Astrocyte (in vitro differentiated cells and primary cell): ENCODE measurements at regions not wholly inside any gene's neighbourhood (a gene's known extent, or its start where the extent isn't known, plus 50 kb on each side); places are given as distances from the start of the nearest gene placed in this dataset.

Experiments used
- EZH2 ChIP-seq: IDR thresholded peaks from 2 replicates; pipeline ENCODE4 v1.6.1; 2012; ENCODE audit warnings: mild to moderate bottlenecking, low read length, inconsistent platforms; ENCODE audit not compliant: insufficient read depth
- TF ChIP-seq, protein P1 (sequence below): IDR thresholded peaks from 2 replicates; pipeline ENCODE4 v1.5.1; 2011; ENCODE audit warnings: low read depth, mild to moderate bottlenecking, inconsistent platforms, low read length, moderate library complexity; ENCODE audit not compliant: insufficient read depth

DNA sequence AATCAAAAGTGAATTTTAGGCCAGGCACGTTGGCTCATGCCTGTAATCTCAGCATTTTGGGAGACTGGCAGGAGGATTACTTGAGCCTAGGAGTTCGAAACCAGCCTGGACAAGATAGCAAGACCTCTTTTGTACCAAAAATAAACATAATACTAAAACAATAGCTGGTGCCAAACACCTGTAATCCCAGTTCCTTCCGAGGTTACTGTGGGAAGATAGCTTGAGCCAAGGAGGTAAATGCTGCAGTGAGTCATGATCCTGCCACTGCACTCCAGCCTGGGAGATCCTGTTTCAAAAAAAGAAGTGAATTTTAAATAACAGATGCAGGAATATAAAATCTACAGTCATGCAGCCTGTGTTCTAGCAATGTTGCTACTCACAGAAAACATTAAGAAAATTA is 488.3 kb downstream of the PPARGC1A start:
- TF ChIP-seq, protein P1, sequence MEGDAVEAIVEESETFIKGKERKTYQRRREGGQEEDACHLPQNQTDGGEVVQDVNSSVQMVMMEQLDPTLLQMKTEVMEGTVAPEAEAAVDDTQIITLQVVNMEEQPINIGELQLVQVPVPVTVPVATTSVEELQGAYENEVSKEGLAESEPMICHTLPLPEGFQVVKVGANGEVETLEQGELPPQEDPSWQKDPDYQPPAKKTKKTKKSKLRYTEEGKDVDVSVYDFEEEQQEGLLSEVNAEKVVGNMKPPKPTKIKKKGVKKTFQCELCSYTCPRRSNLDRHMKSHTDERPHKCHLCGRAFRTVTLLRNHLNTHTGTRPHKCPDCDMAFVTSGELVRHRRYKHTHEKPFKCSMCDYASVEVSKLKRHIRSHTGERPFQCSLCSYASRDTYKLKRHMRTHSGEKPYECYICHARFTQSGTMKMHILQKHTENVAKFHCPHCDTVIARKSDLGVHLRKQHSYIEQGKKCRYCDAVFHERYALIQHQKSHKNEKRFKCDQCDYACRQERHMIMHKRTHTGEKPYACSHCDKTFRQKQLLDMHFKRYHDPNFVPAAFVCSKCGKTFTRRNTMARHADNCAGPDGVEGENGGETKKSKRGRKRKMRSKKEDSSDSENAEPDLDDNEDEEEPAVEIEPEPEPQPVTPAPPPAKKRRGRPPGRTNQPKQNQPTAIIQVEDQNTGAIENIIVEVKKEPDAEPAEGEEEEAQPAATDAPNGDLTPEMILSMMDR = no peak
- no peak for TF ChIP-seq EZH2
